Hepatocyte (in vitro differentiated cells): ENCODE measurements at regions not wholly inside any gene's neighbourhood (a gene's known extent, or its start where the extent isn't known, plus 50 kb on each side); places are given as distances from the start of the nearest gene placed in this dataset.

ENCODE experiments used
- CTCF ChIP-seq: fragments of 200-600 bp; sonication (generic); IDR thresholded peaks from 2 replicates; pipeline ENCODE4 v1.5.1; 2016; ENCODE audit warnings: antibody characterized with exemption, mild to moderate bottlenecking; ENCODE audit not compliant: poor library complexity
- EZH2 ChIP-seq: fragments of 200-600 bp; sonication (generic); IDR thresholded peaks from 2 replicates; pipeline ENCODE4 v1.6.1; 2016; ENCODE audit warnings: antibody characterized with exemption, mild to moderate bottlenecking, borderline replicate concordance
- EZH2phosphoT487 ChIP-seq: fragments of 200-600 bp; sonication (generic); IDR thresholded peaks from one replicate; pipeline ENCODE4 v1.6.1; 2018; ENCODE audit warnings: antibody characterized with exemption, mild to moderate bottlenecking, low read depth, moderate library complexity; ENCODE audit not compliant: unreplicated experiment, severe bottlenecking

GRCh38 chr12:75751769-75752471 lies 240.5 kb upstream of the KRR1 start:
- TF ChIP-seq CTCF (no peak), EZH2 (no peak), EZH2phosphoT487 (no peak)
